DND-41 (cell line): ENCODE measurements at regions not wholly inside any gene's neighbourhood (a gene's known extent, or its start where the extent isn't known, plus 50 kb on each side); places are given as distances from the start of the nearest gene placed in this dataset.

ENCODE experiments used
- ATAC-seq: fragments of 200-7000 bp; cut with Tn5 transposase; 3 replicates; pipeline ENCODE4 v1.9.1; 2021; ENCODE audit warnings: low read depth; ENCODE audit not compliant: insufficient read depth
- DNase-seq: peaks from one replicate; pipeline ENCODE4 v3.0.0-alpha.2; 2020
- H2AFZ ChIP-seq: 2 replicates; pipeline ENCODE4 v1.6.0; 2012; ENCODE audit warnings: low read depth, low read length
- H3K27ac ChIP-seq: 2 replicates; pipeline ENCODE4 v1.5.1; 2012; ENCODE audit warnings: low read length, inconsistent platforms
- H3K27me3 ChIP-seq: fragments of 200-600 bp; sonication (generic); 2 replicates; pipeline ENCODE4 v1.6.0; 2012; ENCODE audit warnings: low read length, mild to moderate bottlenecking, inconsistent platforms; ENCODE audit not compliant: insufficient read depth, poor library complexity
- H3K36me3 ChIP-seq: 2 replicates; pipeline ENCODE4 v1.5.1; 2012; ENCODE audit warnings: low read length, inconsistent platforms; ENCODE audit not compliant: insufficient read depth
- H3K4me1 ChIP-seq: 2 replicates; pipeline ENCODE4 v1.5.1; 2012; ENCODE audit warnings: mild to moderate bottlenecking, low read length; ENCODE audit not compliant: insufficient read depth
- H3K4me2 ChIP-seq: 2 replicates; pipeline ENCODE4 v1.6.0; 2012; ENCODE audit warnings: mild to moderate bottlenecking, moderate library complexity, low read length, inconsistent platforms; ENCODE audit not compliant: insufficient read depth
- H3K4me3 ChIP-seq, 2 experiments: fragments of 200-600 bp in 1 of 2; shearing (Covaris generic) in 1 of 2; 2 replicates each; pipeline ENCODE4 v1.5.1; 2012 to 2016; ENCODE audit warnings: inconsistent platforms in 2 of 2, low read length in 2 of 2, mild to moderate bottlenecking in 2 of 2, low read depth in 1 of 2, moderate library complexity in 1 of 2
- H3K79me2 ChIP-seq: 2 replicates; pipeline ENCODE4 v1.6.0; 2012; ENCODE audit warnings: low read length, inconsistent platforms; ENCODE audit not compliant: insufficient read depth
- H3K9ac ChIP-seq: 2 replicates; pipeline ENCODE4 v1.6.0; 2012; ENCODE audit warnings: low read depth, mild to moderate bottlenecking, inconsistent platforms, low read length, moderate library complexity
- H3K9me3 ChIP-seq: 2 replicates; pipeline ENCODE4 v1.5.1; 2012; ENCODE audit warnings: low read length, moderate library complexity, mild to moderate bottlenecking, inconsistent platforms; ENCODE audit not compliant: insufficient read depth, severe bottlenecking
- H4K20me1 ChIP-seq: 2 replicates; pipeline ENCODE4 v1.6.0; 2012; ENCODE audit warnings: low read length; ENCODE audit not compliant: insufficient read depth
- EZH2 ChIP-seq: IDR thresholded peaks from 3 replicates; pipeline ENCODE4 v1.6.1; 2012; ENCODE audit warnings: borderline replicate concordance, low read depth, mild to moderate bottlenecking, moderate library complexity, low read length, inconsistent platforms; ENCODE audit not compliant: severe bottlenecking
- TF ChIP-seq, protein P1 (sequence below): IDR thresholded peaks from 2 replicates; pipeline ENCODE4 v1.5.1; 2012; ENCODE audit warnings: borderline replicate concordance, low read length, moderate library complexity, mild to moderate bottlenecking; ENCODE audit not compliant: poor library complexity, severe bottlenecking; ENCODE audit errors: extremely low read depth

DNA sequence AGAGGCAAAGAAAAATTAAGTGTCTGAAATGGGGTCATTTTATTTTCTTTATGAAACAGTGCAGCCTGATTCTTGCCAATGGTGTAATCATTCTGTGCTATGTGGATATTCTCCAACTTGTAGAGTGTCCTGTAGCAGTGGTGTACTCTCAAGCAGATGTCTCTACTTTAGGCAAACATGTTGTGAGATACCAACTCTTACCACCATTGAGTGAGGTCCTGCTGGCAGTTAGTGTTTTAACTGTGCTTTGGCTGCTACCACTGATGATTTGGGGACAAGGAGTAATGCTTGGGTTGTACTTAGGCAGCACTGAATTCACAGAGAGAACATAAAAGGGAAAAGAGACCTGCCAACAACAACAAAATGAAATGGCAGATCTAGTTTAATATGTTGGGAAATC lies 122.5 kb downstream of the APIP start:
- Histone ChIP-seq H3K27me3 (peaks cover 4% of the 10 kb centered on the region), H3K9me3 (no peaks in the 10 kb centered on the region), H2AFZ (no peak overlapping the region), H3K9ac (no peak overlapping the region), H3K27ac (no peak overlapping the region), H3K36me3 (no peaks in the 10 kb centered on the region), H3K4me3 (no peak overlapping the region), H4K20me1 (no peaks in the 10 kb centered on the region), H3K4me1 (no peaks in the 10 kb centered on the region), H3K79me2 (no peaks in the 10 kb centered on the region), H3K4me2 (no peak overlapping the region)
- ATAC-seq, result no peak
- no peak for DNase-seq
- TF ChIP-seq EZH2, result no peak
- TF ChIP-seq, protein P1, sequence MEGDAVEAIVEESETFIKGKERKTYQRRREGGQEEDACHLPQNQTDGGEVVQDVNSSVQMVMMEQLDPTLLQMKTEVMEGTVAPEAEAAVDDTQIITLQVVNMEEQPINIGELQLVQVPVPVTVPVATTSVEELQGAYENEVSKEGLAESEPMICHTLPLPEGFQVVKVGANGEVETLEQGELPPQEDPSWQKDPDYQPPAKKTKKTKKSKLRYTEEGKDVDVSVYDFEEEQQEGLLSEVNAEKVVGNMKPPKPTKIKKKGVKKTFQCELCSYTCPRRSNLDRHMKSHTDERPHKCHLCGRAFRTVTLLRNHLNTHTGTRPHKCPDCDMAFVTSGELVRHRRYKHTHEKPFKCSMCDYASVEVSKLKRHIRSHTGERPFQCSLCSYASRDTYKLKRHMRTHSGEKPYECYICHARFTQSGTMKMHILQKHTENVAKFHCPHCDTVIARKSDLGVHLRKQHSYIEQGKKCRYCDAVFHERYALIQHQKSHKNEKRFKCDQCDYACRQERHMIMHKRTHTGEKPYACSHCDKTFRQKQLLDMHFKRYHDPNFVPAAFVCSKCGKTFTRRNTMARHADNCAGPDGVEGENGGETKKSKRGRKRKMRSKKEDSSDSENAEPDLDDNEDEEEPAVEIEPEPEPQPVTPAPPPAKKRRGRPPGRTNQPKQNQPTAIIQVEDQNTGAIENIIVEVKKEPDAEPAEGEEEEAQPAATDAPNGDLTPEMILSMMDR, result no peak

DNA sequence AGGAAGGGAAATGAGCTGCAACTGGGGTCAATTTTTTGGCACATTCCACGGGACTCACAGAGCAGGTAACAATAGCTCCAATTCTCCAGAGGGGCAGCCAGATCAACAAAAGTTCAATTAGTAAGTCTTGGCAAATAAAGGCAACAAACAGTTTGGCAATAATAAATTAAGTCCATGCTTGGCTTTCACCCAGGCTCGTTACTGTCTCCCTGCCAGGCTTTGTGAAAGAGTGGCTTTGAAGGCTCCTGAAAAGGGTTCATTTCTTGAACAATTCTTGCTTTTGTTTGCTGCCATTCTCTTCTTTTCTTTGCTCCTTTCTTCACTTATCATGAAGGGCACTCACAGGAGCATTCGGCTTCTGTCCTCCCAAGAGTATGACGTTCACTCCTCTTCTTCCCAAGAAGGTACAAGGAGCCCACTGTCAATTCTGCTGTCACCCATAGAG lies 123.3 kb downstream of the APIP start:
- no peak overlapping the region for H3K4me2 ChIP-seq

DNA sequence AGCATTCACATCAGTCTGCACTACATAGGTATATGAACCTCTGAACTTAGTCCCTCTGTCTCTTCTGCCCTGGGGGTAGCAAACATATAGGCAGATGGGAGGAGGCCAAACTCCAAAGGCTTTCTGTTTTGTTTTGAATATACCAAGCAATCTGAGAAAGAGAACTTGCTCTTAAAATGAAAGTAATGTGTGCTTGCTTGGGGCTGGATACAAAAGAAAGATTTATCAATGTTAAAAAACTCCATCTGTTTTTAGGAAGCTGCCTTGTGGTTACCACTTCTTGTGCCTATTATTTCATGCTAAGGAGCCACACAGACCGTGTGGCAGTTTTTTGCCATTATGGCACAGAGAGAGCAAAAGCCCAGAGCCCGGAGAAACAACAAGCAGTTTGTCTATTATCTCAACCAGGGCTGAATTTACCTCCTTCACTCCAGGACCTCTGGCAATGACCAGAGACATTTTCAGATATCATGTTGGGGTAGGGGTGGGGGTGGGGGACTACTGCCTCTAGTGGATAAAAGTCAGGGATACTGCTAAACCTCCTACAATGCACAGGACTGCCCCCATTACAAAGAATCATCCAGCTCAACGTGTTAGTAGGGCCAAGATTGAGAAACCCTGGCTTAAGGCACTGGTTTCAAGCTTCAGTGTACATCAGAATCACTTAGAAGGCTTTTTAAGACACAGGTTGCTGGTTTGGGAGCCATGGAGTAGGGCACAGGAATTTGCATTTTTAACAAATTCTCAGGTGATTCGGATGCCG lies 124.2 kb downstream of the APIP start:
- H4K20me1 ChIP-seq, result no peaks in the 10 kb centered on the region
- H3K4me2 ChIP-seq, result no peak overlapping the region
- H3K4me3 ChIP-seq, result no peak overlapping the region
- H3K27ac ChIP-seq, result no peak overlapping the region
- no peak overlapping the region for H3K9ac ChIP-seq
- no peaks in the 10 kb centered on the region for H3K36me3 ChIP-seq
- ATAC-seq (no peak), DNase-seq (no peak)
- peaks cover 15% of the 10 kb centered on the region for H3K27me3 ChIP-seq
- H3K4me1 ChIP-seq, result no peaks in the 10 kb centered on the region
- TF ChIP-seq, protein P1, result peak; percentile 5
- no peak for TF ChIP-seq EZH2
- no peaks in the 10 kb centered on the region for H3K9me3 ChIP-seq
- H3K79me2 ChIP-seq, result no peaks in the 10 kb centered on the region
- no peak overlapping the region for H2AFZ ChIP-seq

More for the DNA sequence above, 123.3 kb downstream of the APIP start:
- H3K9me3 ChIP-seq, result no peaks in the 10 kb centered on the region
- no peak overlapping the region for H3K4me3 ChIP-seq
- H3K27ac ChIP-seq, result no peak overlapping the region
- ATAC-seq (no peak), DNase-seq (no peak)
- H2AFZ ChIP-seq, result no peak overlapping the region
- no peaks in the 10 kb centered on the region for H3K36me3 ChIP-seq
- H4K20me1 ChIP-seq, result no peaks in the 10 kb centered on the region
- no peak overlapping the region for H3K9ac ChIP-seq
- peaks cover 9% of the 10 kb centered on the region for H3K27me3 ChIP-seq
- TF ChIP-seq, protein P1, result no peak
- no peak for TF ChIP-seq EZH2
- H3K4me1 ChIP-seq, result no peaks in the 10 kb centered on the region
- no peaks in the 10 kb centered on the region for H3K79me2 ChIP-seq
